Lung (tissue), 11 donors: ENCODE measurements at regions not wholly inside any gene's neighbourhood (a gene's known extent, or its start where the extent isn't known, plus 50 kb on each side); places are given as distances from the start of the nearest gene placed in this dataset.

ENCODE experiments used
- ATAC-seq: fragments of 200-7000 bp; cut with Tn5 transposase; one replicate; pipeline ENCODE4 v1.9.1; 2020; ENCODE audit warnings: moderate number of reproducible peaks; ENCODE audit not compliant: insufficient read depth, low FRiP score
- DNase-seq, 3 donors: peaks; one replicate each; pipeline ENCODE4 v3.0.0-alpha.2; 2013 to 2017
- H3K27ac ChIP-seq, 2 donors: one replicate each; pipeline ENCODE4 v1.5.1; 2013; ENCODE audit warnings: mild to moderate bottlenecking in 2 of 2, moderate library complexity in 2 of 2, control low read depth in 1 of 2, inconsistent platforms in 1 of 2, low read depth in 1 of 2, low read length in 1 of 2
- H3K27me3 ChIP-seq, 3 donors: one replicate each; pipeline ENCODE4 v1.5.1; 2013; ENCODE audit warnings: low read length in 2 of 3; ENCODE audit not compliant: control insufficient read depth in 3 of 3, insufficient read depth in 3 of 3
- H3K36me3 ChIP-seq, 4 donors: one replicate each; pipeline ENCODE4 v1.5.1; 2013; ENCODE audit warnings: low read length in 4 of 4, mild to moderate bottlenecking in 1 of 4, moderate library complexity in 1 of 4; ENCODE audit not compliant: control insufficient read depth in 4 of 4, insufficient read depth in 4 of 4
- H3K4me1 ChIP-seq, 5 donors: one replicate each; pipeline ENCODE4 v1.5.1; 2013; ENCODE audit warnings: low read length in 5 of 5, mild to moderate bottlenecking in 2 of 5, moderate library complexity in 1 of 5; ENCODE audit not compliant: control insufficient read depth in 5 of 5, insufficient read depth in 5 of 5
- H3K4me3 ChIP-seq: one replicate; pipeline ENCODE4 v1.5.1; 2013; ENCODE audit warnings: mild to moderate bottlenecking, control low read depth, moderate library complexity
- H3K9ac ChIP-seq, 2 donors: one replicate each; pipeline ENCODE4 v1.5.1; 2013; ENCODE audit warnings: low read length in 2 of 2, control low read depth in 1 of 2; ENCODE audit not compliant: insufficient read depth in 1 of 2
- H3K9me3 ChIP-seq, 4 donors: one replicate each; pipeline ENCODE4 v1.5.1; 2013; ENCODE audit warnings: low read length in 3 of 4, mild to moderate bottlenecking in 1 of 4, moderate library complexity in 1 of 4; ENCODE audit not compliant: control insufficient read depth in 4 of 4, insufficient read depth in 3 of 4
- CTCF ChIP-seq: IDR thresholded peaks from 2 replicates; pipeline ENCODE4 v1.5.1; 2012; ENCODE audit warnings: mild to moderate bottlenecking; ENCODE audit errors: control extremely low read depth, extremely low read depth
- WGBS, 2 donors: extraction: QIAGEN DNeasy Blood & Tissue Kit; methylation state at CpG; one replicate each; pipeline ENCODE4 v1.1.7; 2013; 5-methylcytosine and 5-hydroxymethylcytosine counted together
- donor health status: control.
- donor health status: control.
- donor health status: Bipolar disorder and iron deficiency.
- donor health status: healthy.
- donor health status: DM: yes; HTN: yes; CAD: no.

- H3K9me3 ChIP-seq = peaks cover 0 to 3% (median 0%) of the 10 kb centered on the region in 4 donors
- ATAC-seq = no peak
- DNase-seq = no peak
- peak overlapping the region; percentile 67 to 91 for H3K27ac ChIP-seq
- no peaks in the 10 kb centered on the region for H3K36me3 ChIP-seq
- WGBS, 2 donors = 65 to 71% methylated on average over 6 of the region's 6 CpGs
- no peak overlapping the region for H3K9ac ChIP-seq
- TF ChIP-seq CTCF = no peak
- no peaks in the 10 kb centered on the region for H3K27me3 ChIP-seq
- H3K4me1 ChIP-seq = peaks cover 0 to 16% (median 4%) of the 10 kb centered on the region in 5 donors
- no peak overlapping the region for H3K4me3 ChIP-seq
These were observed 91.4 kb downstream of the TRIB2 start for GRCh38 chr2:12807907-12808810.

- H3K4me3 ChIP-seq = no peak overlapping the region
- ATAC-seq = peak; percentile 23
- WGBS, 2 donors = 66 to 77% methylated on average over 4 of the region's 4 CpGs
- H3K4me1 ChIP-seq = peaks cover 0 to 14% (median 4%) of the 10 kb centered on the region in 5 donors
- peaks cover 0 to 3% (median 0%) of the 10 kb centered on the region in 4 donors for H3K9me3 ChIP-seq
- no peak overlapping the region for H3K9ac ChIP-seq
- peak overlapping the region in 1 of 2 donors; percentile 3 for H3K27ac ChIP-seq
- TF ChIP-seq CTCF = no peak
- peak in 1 of 3 donors; percentile 32 for DNase-seq
- no peaks in the 10 kb centered on the region for H3K36me3 ChIP-seq
- H3K27me3 ChIP-seq = no peaks in the 10 kb centered on the region
These were observed 92.8 kb downstream of the TRIB2 start for GRCh38 chr2:12809526-12809925.

- no peak for TF ChIP-seq CTCF
- Histone ChIP-seq H3K4me1 (peaks cover 0 to 21% (median 3%) of the 10 kb centered on the region in 5 donors), H3K4me3 (no peak overlapping the region), H3K36me3 (no peaks in the 10 kb centered on the region), H3K27ac (no peak overlapping the region), H3K27me3 (no peaks in the 10 kb centered on the region), H3K9ac (no peak overlapping the region), H3K9me3 (peaks cover 0 to 3% (median 0%) of the 10 kb centered on the region in 4 donors)
- ATAC-seq = no peak
- DNase-seq = no peak
These were observed 95.2 kb downstream of the TRIB2 start for GRCh38 chr2:12811916-12812315.
